Breast epithelium (tissue), 3 donors: ENCODE measurements at regions not wholly inside any gene's neighbourhood (a gene's known extent, or its start where the extent isn't known, plus 50 kb on each side); places are given as distances from the start of the nearest gene placed in this dataset.

Experiments used
- CTCF ChIP-seq, 3 donors: fragments of 450-650 bp; IDR thresholded peaks; one replicate each; pipeline ENCODE4 v1.5.1; 2016 to 2017; ENCODE audit warnings: antibody characterized with exemption in 3 of 3, mild to moderate bottlenecking in 3 of 3, moderate library complexity in 3 of 3
- POLR2AphosphoS5 ChIP-seq, 3 donors: sonication (generic); formaldehyde crosslinking; IDR thresholded peaks; one replicate each; pipeline ENCODE4 v1.6.1; 2017; ENCODE audit warnings: antibody characterized with exemption in 3 of 3

GRCh38 chr12:86713121-86713520 lies 456.9 kb upstream of the MGAT4C start:
- TF ChIP-seq POLR2AphosphoS5 (IDR thresholded peaks at IDR 0.05) (no peak), CTCF (IDR thresholded peaks at IDR 0.05) (no peak)
